ENCODE measurements at regions not wholly inside any gene's neighbourhood (a gene's known extent, or its start where the extent isn't known, plus 50 kb on each side); places are given as distances from the start of the nearest gene placed in this dataset.
A peak's percentile ranks its signal among the peaks of the same experiment; 100 is the strongest.

- peaks cover 13% of the 10 kb centered on the region; the same call in 1 of the 2 replicates for H3K27me3 ChIP-seq (ENCODE audit: insufficient read depth, low read length)
- H3K4me1 ChIP-seq (ENCODE audit: insufficient read depth, low read length), result 0 out of 2 replicates have a peak, but pooled peaks cover 5% of the 10 kb centered on the region
- no peaks in the 10 kb centered on the region for H3K9me3 ChIP-seq (ENCODE audit: insufficient read depth, low read depth, low read length)
- no peaks in the 10 kb centered on the region for H3K36me3 ChIP-seq (ENCODE audit: insufficient read depth, low read length)
- WGBS, result 42% methylated on average over 11 of the region's 11 CpGs
- no peak overlapping the region for H3K4me3 ChIP-seq (ENCODE audit: low read length)
- H3K9ac ChIP-seq (ENCODE audit: low read depth, low read length), result no peak overlapping the region
- H3K27ac ChIP-seq (ENCODE audit: low read depth, low read length), result no peak overlapping the region
These were observed 432.7 kb upstream of the ASIC2 start for GRCh38 chr17:33725675-33726271.

DNA sequence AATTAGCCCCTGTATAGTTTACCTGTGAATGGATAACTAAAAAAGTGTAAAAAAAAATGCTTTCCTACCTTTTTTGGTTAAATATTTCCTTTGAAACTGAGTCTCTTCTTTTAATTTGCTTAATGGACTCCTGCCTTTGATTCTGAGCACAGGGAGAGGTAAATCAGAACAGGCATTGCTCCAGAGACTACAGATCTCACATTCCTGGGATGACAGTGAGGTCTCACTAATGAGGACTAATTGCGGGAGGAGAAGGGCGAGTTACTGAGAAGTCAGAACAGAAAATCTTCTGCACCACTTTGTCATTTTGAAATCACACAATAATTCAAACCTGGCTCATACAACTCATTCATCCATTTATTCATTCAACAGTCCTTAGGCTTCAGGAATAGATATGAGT lies 437.0 kb upstream of the ASIC2 start:
- H3K36me3 ChIP-seq (ENCODE audit: insufficient read depth, low read length), result no peaks in the 10 kb centered on the region
- peaks cover 12% of the 10 kb centered on the region; the same call in 1 of the 2 replicates for H3K27me3 ChIP-seq (ENCODE audit: insufficient read depth, low read length)
- H3K9me3 ChIP-seq (ENCODE audit: insufficient read depth, low read depth, low read length), result no peaks in the 10 kb centered on the region
- H3K27ac ChIP-seq (ENCODE audit: low read depth, low read length), result no peak overlapping the region
- no peak overlapping the region for H3K4me3 ChIP-seq (ENCODE audit: low read length)
- H3K9ac ChIP-seq (ENCODE audit: low read depth, low read length), result no peak overlapping the region
- WGBS, result 71% methylated on average over 2 of the region's 2 CpGs
- 0 out of 2 replicates have a peak, but pooled peaks cover 5% of the 10 kb centered on the region for H3K4me1 ChIP-seq (ENCODE audit: insufficient read depth, low read length)

- H3K27me3 ChIP-seq (ENCODE audit: insufficient read depth, low read length), result 0 out of 2 replicates have a peak, but pooled peaks cover 4% of the 10 kb centered on the region
- 72% methylated on average over 3 of the region's 3 CpGs for WGBS
- H3K4me3 ChIP-seq (ENCODE audit: low read length), result no peak overlapping the region
These were observed 439.0 kb upstream of the ASIC2 start for GRCh38 chr17:33732116-33732515.

DNA sequence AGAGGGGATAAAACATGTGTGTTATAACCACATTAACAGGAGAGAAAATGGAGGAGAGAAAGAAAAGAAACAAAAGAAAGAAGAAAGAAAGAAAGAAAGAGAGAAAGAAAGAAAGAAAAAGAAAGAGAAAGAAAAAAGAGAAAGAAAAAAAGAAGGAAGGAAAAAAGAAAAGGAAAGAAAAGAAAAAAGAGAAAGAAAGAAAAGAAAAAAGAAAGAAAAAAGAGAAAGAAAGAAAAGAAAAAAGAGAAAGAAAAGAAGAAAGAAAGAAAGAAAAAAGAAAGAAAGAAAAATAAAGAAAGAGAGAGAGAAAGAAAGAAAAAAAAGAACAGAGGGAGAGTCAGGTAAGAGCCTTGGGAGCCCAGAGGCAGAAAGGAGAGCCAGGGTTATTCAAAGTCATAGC lies 446.6 kb upstream of the ASIC2 start:
- H3K27me3 ChIP-seq (ENCODE audit: insufficient read depth, low read length), result no peaks in the 10 kb centered on the region
- no peak overlapping the region for H3K9ac ChIP-seq (ENCODE audit: low read depth, low read length)
- H3K4me3 ChIP-seq (ENCODE audit: low read length), result no peak overlapping the region
- H3K36me3 ChIP-seq (ENCODE audit: insufficient read depth, low read length), result no peaks in the 10 kb centered on the region
- H3K27ac ChIP-seq (ENCODE audit: low read depth, low read length), result no peak overlapping the region
- H3K9me3 ChIP-seq (ENCODE audit: insufficient read depth, low read depth, low read length), result no peaks in the 10 kb centered on the region
- H3K4me1 ChIP-seq (ENCODE audit: insufficient read depth, low read length), result no peaks in the 10 kb centered on the region

More at GRCh38 chr17:33732116-33732515, 439.0 kb upstream of the ASIC2 start:
- Histone ChIP-seq H3K4me1 (ENCODE audit: insufficient read depth, low read length) (0 out of 2 replicates have a peak, but pooled peaks cover 5% of the 10 kb centered on the region), H3K9me3 (ENCODE audit: insufficient read depth, low read depth, low read length) (no peaks in the 10 kb centered on the region), H3K27ac (ENCODE audit: low read depth, low read length) (no peak overlapping the region), H3K36me3 (ENCODE audit: insufficient read depth, low read length) (no peaks in the 10 kb centered on the region), H3K9ac (ENCODE audit: low read depth, low read length) (no peak overlapping the region)

DNA sequence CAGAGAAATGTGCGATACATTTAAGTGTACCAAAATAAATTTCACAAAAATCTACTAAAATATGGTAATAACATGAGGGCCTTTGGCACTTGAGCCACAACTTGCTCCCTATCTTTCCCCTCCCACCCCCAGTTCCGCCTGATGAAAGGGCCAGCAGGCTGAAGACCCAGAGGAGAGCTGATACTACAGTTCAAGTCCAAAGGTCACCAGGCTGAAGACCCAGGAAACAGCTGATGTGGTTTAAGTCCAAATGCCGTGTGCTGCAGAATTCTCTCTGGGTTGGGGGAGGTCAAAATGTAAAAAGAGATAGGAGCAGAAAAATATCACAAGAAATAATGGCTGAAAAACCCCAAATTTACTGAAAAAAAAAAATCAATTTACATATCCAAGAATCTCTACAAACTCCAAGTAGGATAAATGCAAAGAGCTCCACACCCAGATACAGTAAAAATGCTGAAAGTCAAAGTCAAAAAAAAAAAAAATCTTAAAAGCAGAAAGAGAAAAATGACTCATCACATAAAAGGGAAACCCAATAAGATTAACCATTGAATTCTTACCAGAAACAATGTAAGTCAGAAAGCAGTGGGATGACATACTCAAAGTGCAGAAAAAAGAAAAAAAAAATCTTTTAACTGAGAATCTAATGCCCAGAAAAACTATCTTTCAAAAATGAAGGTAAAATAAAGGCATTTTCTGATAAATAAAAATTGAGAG lies 452.1 kb upstream of the ASIC2 start:
- peaks cover 3% of the 10 kb centered on the region for H3K4me1 ChIP-seq (ENCODE audit: insufficient read depth, low read length)
- H3K27me3 ChIP-seq (ENCODE audit: insufficient read depth, low read length), result peaks cover 21% of the 10 kb centered on the region
- H3K9ac ChIP-seq (ENCODE audit: low read depth, low read length), result no peak overlapping the region
- H3K9me3 ChIP-seq (ENCODE audit: insufficient read depth, low read depth, low read length), result no peaks in the 10 kb centered on the region
- H3K36me3 ChIP-seq (ENCODE audit: insufficient read depth, low read length), result no peaks in the 10 kb centered on the region
- 58% methylated on average over 2 of the region's 3 CpGs for WGBS
- H3K27ac ChIP-seq (ENCODE audit: low read depth, low read length), result no peak overlapping the region
- no peak overlapping the region for H3K4me3 ChIP-seq (ENCODE audit: low read length)

DNA sequence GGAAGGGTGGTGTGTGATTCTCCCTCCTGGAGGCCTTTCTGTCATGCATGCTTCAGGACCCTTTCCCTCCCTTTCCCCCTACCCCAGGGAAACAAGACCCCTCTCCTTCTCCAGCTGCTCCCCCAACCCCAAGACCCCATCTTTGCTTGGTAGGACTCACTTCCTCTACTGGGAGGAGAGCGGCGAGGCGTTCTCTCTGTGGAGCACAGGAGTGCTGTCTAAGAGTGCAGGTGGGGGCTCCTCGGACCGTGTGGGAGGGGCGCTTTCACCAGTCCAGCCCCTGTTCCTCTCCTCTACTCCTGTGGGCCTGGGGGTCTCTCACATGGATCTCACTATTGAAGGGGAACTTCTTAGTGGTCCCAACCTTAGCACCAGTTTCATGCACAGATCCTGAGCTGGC lies 456.1 kb upstream of the ASIC2 start:
- 97% methylated on average over 6 of the region's 6 CpGs for WGBS
- H3K27me3 ChIP-seq (ENCODE audit: insufficient read depth, low read length), result peaks cover 24% of the 10 kb centered on the region

GRCh38 chr17:33750943-33751701 lies 458.0 kb upstream of the ASIC2 start:
- Histone ChIP-seq H3K27me3 (ENCODE audit: insufficient read depth, low read length) (peaks cover 24% of the 10 kb centered on the region), H3K4me3 (ENCODE audit: low read length) (peak overlapping the region; percentile 44), H3K9ac (ENCODE audit: low read depth, low read length) (no peak overlapping the region), H3K27ac (ENCODE audit: low read depth, low read length) (peak overlapping the region; percentile 46; the same call in 1 of the 2 replicates), H3K9me3 (ENCODE audit: insufficient read depth, low read depth, low read length) (no peaks in the 10 kb centered on the region), H3K36me3 (ENCODE audit: insufficient read depth, low read length) (no peaks in the 10 kb centered on the region), H3K4me1 (ENCODE audit: insufficient read depth, low read length) (peaks cover 21% of the 10 kb centered on the region)
- WGBS, result 6% methylated on average over 13 of the region's 13 CpGs

More for the DNA sequence above, 456.1 kb upstream of the ASIC2 start:
- no peak overlapping the region for H3K27ac ChIP-seq (ENCODE audit: low read depth, low read length)
- H3K4me3 ChIP-seq (ENCODE audit: low read length), result no peak overlapping the region
- no peaks in the 10 kb centered on the region for H3K9me3 ChIP-seq (ENCODE audit: insufficient read depth, low read depth, low read length)
- H3K36me3 ChIP-seq (ENCODE audit: insufficient read depth, low read length), result no peaks in the 10 kb centered on the region
- peaks cover 21% of the 10 kb centered on the region for H3K4me1 ChIP-seq (ENCODE audit: insufficient read depth, low read length)
- no peak overlapping the region for H3K9ac ChIP-seq (ENCODE audit: low read depth, low read length)

GRCh38 chr17:33751702-33752065 lies 458.6 kb upstream of the ASIC2 start:
- Histone ChIP-seq H3K4me1 (ENCODE audit: insufficient read depth, low read length) (peaks cover 21% of the 10 kb centered on the region), H3K4me3 (ENCODE audit: low read length) (peak overlapping the region; percentile 44), H3K9ac (ENCODE audit: low read depth, low read length) (no peak overlapping the region), H3K9me3 (ENCODE audit: insufficient read depth, low read depth, low read length) (no peaks in the 10 kb centered on the region), H3K27me3 (ENCODE audit: insufficient read depth, low read length) (peaks cover 24% of the 10 kb centered on the region), H3K27ac (ENCODE audit: low read depth, low read length) (0 out of 2 replicates have a peak overlapping the region, but pooled peaks have one; percentile 21), H3K36me3 (ENCODE audit: insufficient read depth, low read length) (no peaks in the 10 kb centered on the region)
- WGBS, result 5% methylated on average over 4 of the region's 5 CpGs

DNA sequence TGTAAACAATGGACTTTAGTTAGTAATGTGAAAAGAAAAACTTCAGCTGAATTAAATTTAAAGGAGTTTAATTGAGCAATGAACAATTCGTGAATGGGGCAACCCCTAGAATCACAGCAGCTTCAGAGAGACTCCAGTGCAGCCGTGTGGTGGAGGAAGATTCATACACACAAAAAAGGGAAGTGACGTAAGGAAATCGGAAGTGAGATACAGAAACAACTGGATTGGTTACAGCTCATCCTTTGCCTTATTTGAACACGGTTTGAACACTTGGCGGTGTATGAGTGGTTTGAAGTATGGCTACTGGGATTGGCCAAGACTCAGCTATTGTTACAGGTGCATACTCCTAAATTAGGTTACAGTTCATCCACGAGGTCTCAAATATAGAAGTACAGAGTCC lies 460.4 kb upstream of the ASIC2 start:
- Histone ChIP-seq H3K9me3 (ENCODE audit: insufficient read depth, low read depth, low read length) (no peaks in the 10 kb centered on the region), H3K27me3 (ENCODE audit: insufficient read depth, low read length) (peaks cover 21% of the 10 kb centered on the region), H3K4me1 (ENCODE audit: insufficient read depth, low read length) (peaks cover 21% of the 10 kb centered on the region), H3K36me3 (ENCODE audit: insufficient read depth, low read length) (no peaks in the 10 kb centered on the region), H3K4me3 (ENCODE audit: low read length) (no peak overlapping the region), H3K27ac (ENCODE audit: low read depth, low read length) (no peak overlapping the region), H3K9ac (ENCODE audit: low read depth, low read length) (no peak overlapping the region)
- 92% methylated on average over 7 of the region's 7 CpGs for WGBS

- no peak overlapping the region for H3K4me3 ChIP-seq (ENCODE audit: low read length)
- H3K27me3 ChIP-seq (ENCODE audit: insufficient read depth, low read length), result no peaks in the 10 kb centered on the region
- H3K36me3 ChIP-seq (ENCODE audit: insufficient read depth, low read length), result no peaks in the 10 kb centered on the region
- no peaks in the 10 kb centered on the region for H3K9me3 ChIP-seq (ENCODE audit: insufficient read depth, low read depth, low read length)
- peaks cover 12% of the 10 kb centered on the region; the same call in 1 of the 2 replicates for H3K4me1 ChIP-seq (ENCODE audit: insufficient read depth, low read length)
- H3K27ac ChIP-seq (ENCODE audit: low read depth, low read length), result no peak overlapping the region
- no peak overlapping the region for H3K9ac ChIP-seq (ENCODE audit: low read depth, low read length)
- WGBS, result 91% methylated on average over 2 of the region's 2 CpGs
These were observed 462.9 kb upstream of the ASIC2 start for GRCh38 chr17:33756021-33756420.

- 100% methylated on average over 1 of the region's 1 CpG for WGBS
- H3K36me3 ChIP-seq (ENCODE audit: insufficient read depth, low read length), result no peaks in the 10 kb centered on the region
- no peak overlapping the region for H3K4me3 ChIP-seq (ENCODE audit: low read length)
- H3K27me3 ChIP-seq (ENCODE audit: insufficient read depth, low read length), result no peaks in the 10 kb centered on the region
- H3K9ac ChIP-seq (ENCODE audit: low read depth, low read length), result no peak overlapping the region
- H3K9me3 ChIP-seq (ENCODE audit: insufficient read depth, low read depth, low read length), result no peaks in the 10 kb centered on the region
- no peak overlapping the region for H3K27ac ChIP-seq (ENCODE audit: low read depth, low read length)
- H3K4me1 ChIP-seq (ENCODE audit: insufficient read depth, low read length), result no peaks in the 10 kb centered on the region
These were observed 472.8 kb upstream of the ASIC2 start for GRCh38 chr17:33765871-33766270.
